ENCODE measurements at regions not wholly inside any gene's neighbourhood (a gene's known extent, or its start where the extent isn't known, plus 50 kb on each side); places are given as distances from the start of the nearest gene placed in this dataset.

GRCh38 chr14:101398011-101398410 is 163.3 kb upstream of the DIO3 start:
- no peak for DNase-seq (ENCODE audit: low read depth, low spot score)

DNA sequence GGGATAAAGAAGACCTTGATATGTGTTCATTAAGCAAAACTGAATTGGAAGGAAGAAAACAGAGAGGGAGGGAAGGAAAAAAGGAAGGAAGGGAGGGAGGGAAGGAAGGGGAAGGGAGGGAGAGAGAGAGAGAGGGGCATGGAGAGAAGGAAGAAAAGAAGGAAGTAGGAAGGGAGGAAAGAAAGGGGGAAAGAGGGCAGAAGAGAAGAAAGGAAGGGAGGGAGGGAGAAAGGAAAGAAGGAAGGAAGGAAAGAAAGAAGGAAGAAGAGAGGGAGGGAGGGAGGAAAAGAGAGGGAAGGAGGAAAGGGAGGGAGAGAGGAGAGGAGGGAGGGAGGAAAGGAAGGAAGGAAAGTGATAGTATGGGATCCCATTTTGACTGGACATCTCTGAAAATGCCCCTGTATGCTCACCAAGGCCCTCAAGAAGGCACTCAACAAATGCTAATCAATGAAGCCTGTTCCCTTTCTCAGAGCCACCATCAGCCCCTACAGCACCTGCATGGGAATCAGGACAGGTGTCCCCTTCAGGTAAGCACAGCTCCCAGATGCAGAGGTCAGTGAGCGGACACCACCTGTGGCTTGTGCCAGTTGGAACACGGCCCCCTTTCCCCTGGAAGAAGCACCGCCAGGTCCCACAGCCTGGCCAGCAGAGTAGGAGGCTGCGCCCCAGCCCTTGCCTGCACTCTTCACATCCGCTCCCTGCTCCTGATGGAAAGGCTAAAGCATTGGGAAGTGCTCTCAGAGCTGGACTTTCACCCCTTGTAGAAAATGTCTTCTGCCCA is 161.4 kb upstream of the DIO3 start:
- no peak for DNase-seq (ENCODE audit: low read depth, low spot score)

- no peak for DNase-seq (ENCODE audit: low read depth, low spot score)
Observed at GRCh38 chr14:101400830-101401229, 160.5 kb upstream of the DIO3 start.

- DNase-seq (ENCODE audit: low read depth, low spot score) = no peak
Observed at GRCh38 chr14:101402936-101403660, 158.2 kb upstream of the DIO3 start.

- no peak for DNase-seq (ENCODE audit: low read depth, low spot score)
Observed at GRCh38 chr14:101404426-101405170, 156.7 kb upstream of the DIO3 start.

DNA sequence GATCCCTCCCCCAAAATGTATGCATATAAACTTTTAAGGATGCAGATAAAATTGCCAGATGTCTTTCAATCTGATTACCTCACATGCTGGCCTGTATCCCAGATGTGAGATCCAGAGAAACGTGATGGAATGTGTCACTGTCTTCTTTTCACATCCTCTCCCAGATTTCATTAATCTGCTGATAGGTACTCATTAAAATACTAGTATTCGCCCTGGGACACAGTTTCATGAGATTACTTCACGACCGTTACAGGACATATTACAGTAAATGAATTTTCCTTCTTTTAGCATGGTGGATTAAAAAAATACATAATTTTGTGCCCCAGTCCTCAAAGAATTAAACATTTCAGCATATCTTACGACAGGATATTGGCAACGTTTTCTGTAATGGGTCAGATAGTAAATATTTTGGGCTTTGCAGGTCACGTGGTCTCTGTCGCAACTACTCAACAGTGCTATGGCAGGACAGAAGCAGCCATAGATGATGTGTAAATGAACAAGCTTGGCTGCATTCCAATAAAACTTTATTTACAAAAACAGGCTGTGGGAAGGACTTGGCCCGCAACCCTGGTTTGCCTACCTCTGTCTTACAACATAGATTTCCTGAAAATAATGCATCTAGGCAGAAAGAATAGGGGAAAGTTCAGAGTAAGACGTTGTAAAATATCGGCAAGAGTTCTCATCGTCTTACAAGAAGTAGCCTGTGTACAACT is 156.0 kb upstream of the DIO3 start:
- no peak for DNase-seq (ENCODE audit: low read depth, low spot score)

DNA sequence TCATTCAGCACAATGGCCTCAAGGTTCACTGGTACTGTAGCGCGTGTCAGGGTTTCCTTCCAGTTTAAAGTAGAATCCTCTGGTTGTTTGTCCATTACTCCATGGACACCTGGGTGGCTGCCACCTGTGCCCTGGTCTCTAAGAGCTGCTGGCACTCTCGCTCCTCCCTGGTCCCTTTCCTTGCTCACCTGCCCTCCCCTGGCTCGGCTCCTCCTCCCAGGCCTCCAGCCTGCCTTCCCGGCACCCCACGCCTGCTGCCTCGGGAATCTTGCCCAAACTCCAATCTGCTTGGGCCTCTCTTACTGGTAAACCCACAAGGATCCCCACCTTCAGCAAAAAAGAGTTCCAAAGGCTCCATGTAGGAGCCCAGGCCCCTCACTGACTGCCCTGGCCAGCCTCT is 154.4 kb upstream of the DIO3 start:
- DNase-seq (ENCODE audit: low read depth, low spot score) = no peak

DNA sequence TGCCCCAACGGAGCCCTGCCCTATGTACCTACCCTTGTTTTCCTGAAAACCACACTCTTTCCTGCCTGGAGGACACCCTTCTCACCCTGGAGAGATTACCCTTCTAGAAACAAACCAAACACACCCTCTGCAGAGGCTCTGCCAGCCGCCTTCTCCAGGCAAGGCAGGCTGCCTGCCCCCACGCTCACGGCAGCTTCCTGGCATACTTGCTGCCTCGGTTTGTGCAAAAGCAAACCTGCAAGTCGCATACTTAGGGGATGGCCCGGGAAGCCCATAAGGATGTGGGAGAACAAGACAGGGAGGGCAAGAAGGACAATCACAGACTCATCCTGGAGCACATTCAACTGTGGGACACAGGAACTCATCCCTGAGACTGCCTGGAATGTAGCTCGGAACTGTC is 154.0 kb upstream of the DIO3 start:
- DNase-seq (ENCODE audit: low read depth, low spot score) = no peak

GRCh38 chr14:101408077-101408831 is 153.0 kb upstream of the DIO3 start:
- DNase-seq (ENCODE audit: low read depth, low spot score) = no peak

DNA sequence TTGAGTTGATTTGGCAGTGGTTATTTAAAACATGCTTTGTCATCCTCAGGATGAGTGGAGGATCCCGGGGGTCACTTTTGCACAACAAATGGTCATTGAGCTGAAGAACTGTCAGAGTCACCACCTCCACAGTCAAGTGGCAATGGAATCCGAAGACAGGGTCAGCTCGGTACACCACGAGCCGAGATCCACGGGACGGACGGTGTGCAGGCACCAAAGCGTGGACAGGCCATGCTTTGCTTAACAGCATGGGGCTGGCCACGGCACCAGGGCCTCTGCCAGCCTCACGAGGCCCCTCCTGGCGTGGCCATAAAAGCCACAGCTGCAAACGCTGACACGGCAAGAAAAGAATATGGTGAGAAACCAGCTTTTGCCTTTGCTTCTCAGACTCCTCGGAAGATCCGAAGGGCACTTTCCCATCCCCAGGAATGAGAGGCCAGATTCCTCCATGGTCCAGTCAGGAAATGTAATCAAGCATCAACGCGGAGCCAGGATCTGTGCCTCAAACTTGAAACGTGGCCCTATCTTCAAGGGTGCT is 152.2 kb upstream of the DIO3 start:
- no peak for DNase-seq (ENCODE audit: low read depth, low spot score)

DNA sequence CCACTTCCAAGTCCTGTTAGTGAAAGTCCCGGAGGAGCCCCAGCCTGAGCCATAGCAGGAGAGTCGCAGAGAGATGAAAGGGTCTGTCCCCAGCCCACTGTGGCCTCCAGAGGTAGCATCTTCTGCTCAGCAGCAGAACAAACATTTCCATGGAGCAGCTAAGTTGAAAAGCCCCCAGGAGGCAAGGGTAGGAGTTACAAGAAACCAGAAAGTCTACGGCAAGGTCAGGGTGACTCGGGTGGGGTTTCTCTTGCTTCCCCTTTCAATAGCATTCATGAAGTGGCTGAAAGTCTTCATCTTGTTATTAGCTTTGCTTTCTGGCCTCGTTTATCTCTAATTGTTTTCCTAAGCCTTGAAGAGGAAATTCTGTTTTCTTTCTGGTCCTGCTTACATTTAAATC is 151.2 kb upstream of the DIO3 start:
- DNase-seq (ENCODE audit: low read depth, low spot score) = no peak

- DNase-seq (ENCODE audit: low read depth, low spot score) = no peak
Observed at GRCh38 chr14:101411151-101411550, 150.1 kb upstream of the DIO3 start.

DNA sequence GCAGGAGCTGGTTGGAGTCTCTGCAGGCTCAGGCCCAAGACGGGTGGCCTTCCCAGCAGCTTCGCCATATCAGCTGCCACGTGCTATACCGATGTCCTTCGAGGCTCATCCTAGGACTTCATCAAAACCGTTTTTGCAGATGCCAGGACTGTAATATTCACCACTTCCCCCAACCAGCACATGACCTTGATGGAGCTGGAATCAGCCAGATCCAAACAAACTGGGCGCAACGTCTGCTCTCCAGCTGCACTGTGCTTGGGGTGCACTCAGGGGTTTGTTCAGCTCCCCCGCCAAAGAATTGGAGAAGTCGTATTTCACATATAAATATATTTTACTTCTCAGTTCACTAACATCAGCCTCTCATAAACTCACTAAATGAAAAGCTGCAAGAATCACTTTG is 149.5 kb upstream of the DIO3 start:
- DNase-seq (ENCODE audit: low read depth, low spot score) = no peak

GRCh38 chr14:101412739-101413138 is 148.6 kb upstream of the DIO3 start:
- DNase-seq (ENCODE audit: low read depth, low spot score) = no peak

DNA sequence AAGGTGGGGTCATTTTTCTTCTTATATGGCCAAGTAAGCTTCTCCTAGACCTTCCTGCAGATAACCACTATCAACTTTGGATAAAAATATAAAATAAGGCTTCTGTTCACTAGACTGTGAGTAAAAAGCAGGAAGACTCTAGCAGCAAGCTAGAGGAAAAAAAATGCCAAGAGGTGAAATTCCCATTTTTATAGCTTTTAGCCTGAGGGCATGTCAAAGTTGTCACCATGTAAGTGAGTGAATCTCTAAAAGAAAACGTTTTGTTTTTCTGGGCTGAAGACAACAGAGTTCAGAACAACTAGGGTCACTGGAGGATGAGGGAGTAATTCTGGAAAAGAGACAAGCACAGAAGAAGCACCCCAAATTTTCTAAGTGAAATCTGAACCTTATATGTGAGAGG is 143.9 kb upstream of the DIO3 start:
- no peak for DNase-seq (ENCODE audit: low read depth, low spot score)

DNA sequence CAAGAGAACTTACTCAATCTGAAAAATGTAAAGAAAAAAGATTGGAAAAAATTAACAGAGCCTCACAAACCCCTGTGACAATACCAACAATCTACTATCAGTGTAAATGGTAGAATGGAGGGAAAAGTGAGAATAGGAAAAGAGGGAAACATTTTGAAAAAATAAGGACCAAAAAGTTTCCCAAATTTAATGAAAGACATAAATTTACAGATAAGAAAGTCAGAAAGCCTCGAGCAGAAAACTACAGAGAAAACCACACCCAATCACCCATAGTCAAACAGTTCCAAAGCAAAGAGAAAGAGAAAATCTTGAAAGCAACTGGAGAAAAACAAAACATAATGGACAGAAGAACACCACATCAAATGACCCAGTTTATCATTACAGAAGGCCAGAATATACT is 142.7 kb upstream of the DIO3 start:
- DNase-seq (ENCODE audit: low read depth, low spot score) = no peak

DNA sequence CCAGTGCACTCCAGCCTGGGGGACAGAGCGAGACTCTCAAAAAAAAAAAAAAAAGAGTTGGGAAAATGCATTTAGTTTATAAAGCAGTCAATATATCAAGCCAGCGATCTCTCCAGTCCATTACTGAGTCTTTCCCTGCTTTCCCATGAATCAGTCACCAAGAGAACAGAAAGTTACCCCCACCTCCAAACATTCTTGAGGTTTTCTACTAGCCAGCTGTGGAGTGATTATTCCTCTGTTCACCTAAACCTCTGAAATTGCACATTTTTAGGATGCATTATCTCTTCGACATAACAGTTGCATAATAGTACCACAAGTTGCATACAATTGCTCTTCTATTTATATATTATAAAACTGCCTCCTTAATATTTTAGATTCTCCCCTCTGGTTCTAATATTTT is 134.8 kb upstream of the DIO3 start:
- no peak for DNase-seq (ENCODE audit: low read depth, low spot score)

DNA sequence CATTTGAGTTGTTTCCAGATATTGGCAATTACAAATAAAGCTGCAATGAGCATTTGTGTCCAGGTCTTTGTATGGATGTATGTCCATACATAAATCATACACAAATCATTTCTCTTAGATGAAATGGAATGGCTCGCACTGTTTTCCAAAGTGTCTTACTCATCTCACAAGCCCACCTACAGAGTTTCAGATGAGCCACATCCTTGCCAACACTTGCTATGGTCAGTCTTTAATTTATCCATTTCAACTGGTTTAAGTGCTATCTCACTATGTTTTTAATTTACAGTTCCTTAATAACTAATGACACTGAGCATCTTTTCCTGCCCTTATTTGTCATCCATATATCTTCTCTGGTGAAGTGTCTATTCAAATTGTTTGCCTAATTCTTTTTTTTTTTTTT is 132.9 kb upstream of the DIO3 start:
- DNase-seq (ENCODE audit: low read depth, low spot score) = no peak

GRCh38 chr14:101435546-101435945 is 125.7 kb upstream of the DIO3 start:
- no peak for DNase-seq (ENCODE audit: low read depth, low spot score)

GRCh38 chr14:101439023-101439422 is 122.3 kb upstream of the DIO3 start:
- DNase-seq (ENCODE audit: low read depth, low spot score) = no peak

DNA sequence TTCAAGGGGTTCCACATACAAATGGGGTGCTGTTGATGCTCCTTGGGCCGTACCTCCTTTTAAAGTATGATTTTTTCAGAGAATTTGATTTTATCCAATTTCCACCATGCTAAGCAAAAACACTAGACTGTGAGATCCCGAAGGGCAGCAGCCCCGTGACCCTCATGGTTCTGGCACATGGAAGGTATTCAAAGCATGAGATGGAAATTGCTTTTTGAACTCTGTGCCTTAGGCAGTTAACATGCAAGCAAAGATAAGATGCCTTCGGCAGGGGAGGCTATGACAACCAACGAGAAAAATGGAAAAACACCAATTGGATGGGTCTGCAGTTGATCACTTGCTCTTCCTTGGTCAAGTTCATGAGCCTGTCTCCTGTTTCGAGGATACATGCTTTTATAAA is 120.8 kb upstream of the DIO3 start:
- DNase-seq (ENCODE audit: low read depth, low spot score) = no peak

All from activated CD4-positive, CD25-positive, alpha-beta regulatory T cell treated with anti-CD3 and anti-CD28 coated beads, Interleukin-2, amount 50 U/mL, for 16 hours (primary cell).